Neural progenitor cell (in vitro differentiated cells): ENCODE measurements at regions not wholly inside any gene's neighbourhood (a gene's known extent, or its start where the extent isn't known, plus 50 kb on each side); places are given as distances from the start of the nearest gene placed in this dataset.

ENCODE experiments used
- DNase-seq: peaks from one replicate; pipeline ENCODE4 v3.0.0-alpha.2; 2016; ENCODE audit warnings: low spot score
- H2AFZ ChIP-seq: fragments of 200-600 bp; sonication (generic); replicated peaks from 2 replicates; pipeline ENCODE4 v1.6.1; 2016; ENCODE audit warnings: antibody characterized with exemption
- H3F3A ChIP-seq: fragments of 200-600 bp; sonication (generic); 2 replicates; pipeline ENCODE4 v1.6.1; 2016; ENCODE audit warnings: antibody characterized with exemption, low read depth
- H3K27ac ChIP-seq: fragments of 200-600 bp; sonication (generic); 2 replicates; pipeline ENCODE4 v1.5.1; 2016; ENCODE audit warnings: mild to moderate bottlenecking
- H3K27me3 ChIP-seq: fragments of 200-600 bp; sonication (generic); 2 replicates; pipeline ENCODE4 v1.6.1; 2016; ENCODE audit warnings: mild to moderate bottlenecking, moderate library complexity
- H3K36me3 ChIP-seq: fragments of 200-600 bp; sonication (generic); 2 replicates; pipeline ENCODE4 v1.5.1; 2016
- H3K4me1 ChIP-seq: fragments of 200-600 bp; sonication (generic); 2 replicates; pipeline ENCODE4 v1.6.1; 2016; ENCODE audit warnings: mixed run types
- H3K4me2 ChIP-seq: fragments of 200-600 bp; sonication (generic); 2 replicates; pipeline ENCODE4 v1.6.1; 2016
- H3K4me3 ChIP-seq: fragments of 200-600 bp; sonication (generic); 2 replicates; pipeline ENCODE4 v1.5.1; 2016
- H3K79me2 ChIP-seq: fragments of 200-600 bp; sonication (generic); 2 replicates; pipeline ENCODE4 v1.6.1; 2016; ENCODE audit warnings: low read depth
- H3K9ac ChIP-seq: fragments of 200-600 bp; sonication (generic); 2 replicates; pipeline ENCODE4 v1.6.1; 2016
- H3K9me3 ChIP-seq: fragments of 200-600 bp; sonication (generic); 2 replicates; pipeline ENCODE4 v1.5.1; 2016; ENCODE audit warnings: low read depth
- H4K20me1 ChIP-seq: fragments of 200-600 bp; sonication (generic); 2 replicates; pipeline ENCODE4 v1.6.1; 2016; ENCODE audit warnings: low read depth
- H3K27ac Mint-ChIP-seq: 3 replicates; pipeline ENCODE4 v1.8.0; 2021; ENCODE audit warnings: mixed read lengths
- H3K27me3 Mint-ChIP-seq: 2 replicates; pipeline ENCODE4 v1.8.0; 2022; ENCODE audit warnings: low read depth, mild to moderate bottlenecking, inconsistent platforms, moderate library complexity, mixed read lengths; ENCODE audit not compliant: insufficient read depth
- H3K36me3 Mint-ChIP-seq: 3 replicates; pipeline ENCODE4 v1.8.0; 2021; ENCODE audit warnings: mixed read lengths
- H3K4me1 Mint-ChIP-seq: 3 replicates; pipeline ENCODE4 v1.8.0; 2021; ENCODE audit warnings: mixed read lengths
- H3K4me3 Mint-ChIP-seq: 3 replicates; pipeline ENCODE4 v1.8.0; 2021; ENCODE audit warnings: mild to moderate bottlenecking, moderate library complexity, mixed read lengths
- H3K9me3 Mint-ChIP-seq: 3 replicates; pipeline ENCODE4 v1.8.0; 2020; ENCODE audit warnings: mixed read lengths
- EZH2 ChIP-seq: fragments of 200-600 bp; sonication (generic); IDR thresholded peaks from 2 replicates; pipeline ENCODE4 v1.6.1; 2017; ENCODE audit warnings: antibody characterized with exemption, mild to moderate bottlenecking, moderate library complexity
- EZH2phosphoT487 ChIP-seq: fragments of 200-600 bp; sonication (generic); IDR thresholded peaks from 2 replicates; pipeline ENCODE4 v1.6.1; 2017; ENCODE audit warnings: antibody characterized with exemption
- TF ChIP-seq, protein P1 (sequence below): fragments of 200-600 bp; sonication (generic); IDR thresholded peaks from 2 replicates; pipeline ENCODE4 v1.5.1; 2017; ENCODE audit warnings: antibody characterized with exemption, mild to moderate bottlenecking

- H3K4me1 Mint-ChIP-seq = peaks cover 11% of the 10 kb centered on the region
These were observed 1099.7 kb downstream of the BCL11B start for GRCh38 chr14:98172243-98172778.

GRCh38 chr14:98173305-98173704 lies 1098.7 kb downstream of the BCL11B start:
- H3K9me3 Mint-ChIP-seq = no peaks in the 10 kb centered on the region
- H3K36me3 Mint-ChIP-seq = no peaks in the 10 kb centered on the region
- no peaks in the 10 kb centered on the region for H4K20me1 ChIP-seq
- no peak for DNase-seq
- H3K4me2 ChIP-seq = no peak overlapping the region
- H3K27ac ChIP-seq = no peak overlapping the region
- H3K79me2 ChIP-seq = no peaks in the 10 kb centered on the region
- H3K4me1 Mint-ChIP-seq = peaks cover 11% of the 10 kb centered on the region
- peak overlapping the region; percentile 78 for H3K27ac Mint-ChIP-seq
- H3K9ac ChIP-seq = no peak overlapping the region
- no peaks in the 10 kb centered on the region for H3K9me3 ChIP-seq
- TF ChIP-seq, protein P1, sequence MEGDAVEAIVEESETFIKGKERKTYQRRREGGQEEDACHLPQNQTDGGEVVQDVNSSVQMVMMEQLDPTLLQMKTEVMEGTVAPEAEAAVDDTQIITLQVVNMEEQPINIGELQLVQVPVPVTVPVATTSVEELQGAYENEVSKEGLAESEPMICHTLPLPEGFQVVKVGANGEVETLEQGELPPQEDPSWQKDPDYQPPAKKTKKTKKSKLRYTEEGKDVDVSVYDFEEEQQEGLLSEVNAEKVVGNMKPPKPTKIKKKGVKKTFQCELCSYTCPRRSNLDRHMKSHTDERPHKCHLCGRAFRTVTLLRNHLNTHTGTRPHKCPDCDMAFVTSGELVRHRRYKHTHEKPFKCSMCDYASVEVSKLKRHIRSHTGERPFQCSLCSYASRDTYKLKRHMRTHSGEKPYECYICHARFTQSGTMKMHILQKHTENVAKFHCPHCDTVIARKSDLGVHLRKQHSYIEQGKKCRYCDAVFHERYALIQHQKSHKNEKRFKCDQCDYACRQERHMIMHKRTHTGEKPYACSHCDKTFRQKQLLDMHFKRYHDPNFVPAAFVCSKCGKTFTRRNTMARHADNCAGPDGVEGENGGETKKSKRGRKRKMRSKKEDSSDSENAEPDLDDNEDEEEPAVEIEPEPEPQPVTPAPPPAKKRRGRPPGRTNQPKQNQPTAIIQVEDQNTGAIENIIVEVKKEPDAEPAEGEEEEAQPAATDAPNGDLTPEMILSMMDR = no peak
- no peak for TF ChIP-seq EZH2phosphoT487
- TF ChIP-seq EZH2 = no peak
- H3K4me3 ChIP-seq = no peak overlapping the region
- no peaks in the 10 kb centered on the region for H3K36me3 ChIP-seq
- no peaks in the 10 kb centered on the region for H3K27me3 ChIP-seq
- peaks cover 3% of the 10 kb centered on the region for H3K27me3 Mint-ChIP-seq
- peak overlapping the region; percentile 19 for H2AFZ ChIP-seq
- H3K4me1 ChIP-seq = peaks cover 6% of the 10 kb centered on the region
- no peak overlapping the region for H3K4me3 Mint-ChIP-seq
- no peaks in the 10 kb centered on the region for H3F3A ChIP-seq

More at GRCh38 chr14:98172243-98172778, 1099.7 kb downstream of the BCL11B start:
- no peak overlapping the region for H3K4me3 Mint-ChIP-seq
- Histone ChIP-seq H3K9me3 (no peaks in the 10 kb centered on the region), H3K27me3 (no peaks in the 10 kb centered on the region), H3K4me1 (peaks cover 6% of the 10 kb centered on the region), H3K4me2 (no peak overlapping the region), H3K9ac (no peak overlapping the region), H3K79me2 (no peaks in the 10 kb centered on the region), H3F3A (no peaks in the 10 kb centered on the region), H2AFZ (no peak overlapping the region), H3K4me3 (no peak overlapping the region), H4K20me1 (no peaks in the 10 kb centered on the region), H3K36me3 (no peaks in the 10 kb centered on the region), H3K27ac (no peak overlapping the region)
- H3K9me3 Mint-ChIP-seq = peaks cover 2% of the 10 kb centered on the region
- H3K27me3 Mint-ChIP-seq = peaks cover 3% of the 10 kb centered on the region
- no peak for TF ChIP-seq EZH2
- TF ChIP-seq, protein P1 = no peak
- no peak for TF ChIP-seq EZH2phosphoT487
- no peak for DNase-seq
- H3K27ac Mint-ChIP-seq = no peak overlapping the region
- H3K36me3 Mint-ChIP-seq = no peaks in the 10 kb centered on the region

DNA sequence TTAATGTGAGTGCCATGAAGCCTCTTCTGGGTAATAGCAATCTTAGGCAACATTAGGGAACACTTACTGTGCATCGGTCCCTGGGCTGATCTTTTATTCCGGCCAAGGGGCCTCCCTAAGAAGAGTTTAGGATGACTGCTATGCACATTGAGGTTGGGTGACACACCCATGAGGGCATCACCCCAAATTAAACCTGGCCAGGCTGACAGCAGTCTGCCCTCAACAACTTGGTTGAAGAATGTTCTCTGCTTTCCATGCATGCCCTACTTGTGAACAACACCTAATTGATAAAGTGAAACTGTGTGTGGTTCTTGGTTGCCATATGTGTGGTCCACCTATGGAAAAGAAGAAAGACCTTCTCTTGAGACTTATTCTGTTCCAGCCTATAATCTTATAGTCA lies 1098.0 kb downstream of the BCL11B start:
- peaks cover 11% of the 10 kb centered on the region for H3K4me1 Mint-ChIP-seq
- no peak overlapping the region for H3K4me3 Mint-ChIP-seq
- Histone ChIP-seq H3K4me2 (no peak overlapping the region), H3K79me2 (no peaks in the 10 kb centered on the region), H2AFZ (no peak overlapping the region), H3K9ac (no peak overlapping the region), H3K36me3 (no peaks in the 10 kb centered on the region), H3K27me3 (no peaks in the 10 kb centered on the region), H3F3A (no peaks in the 10 kb centered on the region), H3K4me3 (no peak overlapping the region), H3K27ac (no peak overlapping the region), H4K20me1 (no peaks in the 10 kb centered on the region), H3K4me1 (peaks cover 6% of the 10 kb centered on the region), H3K9me3 (no peaks in the 10 kb centered on the region)
- no peak overlapping the region for H3K27ac Mint-ChIP-seq
- no peak for TF ChIP-seq EZH2phosphoT487
- peaks cover 3% of the 10 kb centered on the region for H3K27me3 Mint-ChIP-seq
- no peak for DNase-seq
- H3K9me3 Mint-ChIP-seq = no peaks in the 10 kb centered on the region
- H3K36me3 Mint-ChIP-seq = no peaks in the 10 kb centered on the region

DNA sequence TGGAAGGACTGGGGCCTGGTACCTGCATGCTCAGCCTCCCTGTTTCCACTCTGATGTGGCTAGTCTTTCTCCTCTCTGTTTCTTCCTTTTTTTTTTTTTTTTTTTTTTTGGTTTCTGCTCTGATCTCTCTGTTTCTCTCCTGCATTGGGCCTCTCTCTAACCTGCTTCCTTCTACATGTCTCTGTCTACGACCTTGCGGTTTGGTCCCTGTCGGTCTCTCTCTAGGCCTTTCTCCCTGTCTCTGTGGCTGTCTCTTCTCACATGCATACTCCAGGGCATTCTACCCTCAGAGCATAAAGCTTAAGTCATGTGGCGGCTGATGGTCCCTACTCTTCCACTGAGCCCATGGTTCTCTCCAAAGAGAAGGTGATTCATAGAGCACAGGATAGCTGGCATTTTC lies 1096.6 kb downstream of the BCL11B start:
- Histone ChIP-seq H3K4me3 (no peak overlapping the region), H4K20me1 (no peaks in the 10 kb centered on the region), H3K4me1 (peaks cover 6% of the 10 kb centered on the region), H2AFZ (no peak overlapping the region), H3K9ac (no peak overlapping the region), H3K79me2 (no peaks in the 10 kb centered on the region), H3K27ac (no peak overlapping the region), H3K27me3 (no peaks in the 10 kb centered on the region), H3F3A (no peaks in the 10 kb centered on the region), H3K9me3 (no peaks in the 10 kb centered on the region), H3K4me2 (no peak overlapping the region), H3K36me3 (no peaks in the 10 kb centered on the region)
- no peaks in the 10 kb centered on the region for H3K36me3 Mint-ChIP-seq
- TF ChIP-seq EZH2phosphoT487 (no peak), EZH2 (no peak)
- TF ChIP-seq, protein P1 = no peak
- H3K27ac Mint-ChIP-seq = no peak overlapping the region
- peaks cover 9% of the 10 kb centered on the region for H3K4me1 Mint-ChIP-seq
- no peaks in the 10 kb centered on the region for H3K9me3 Mint-ChIP-seq
- H3K4me3 Mint-ChIP-seq = no peak overlapping the region
- H3K27me3 Mint-ChIP-seq = peaks cover 3% of the 10 kb centered on the region
- no peak for DNase-seq
